NCI-H510A treated with DMSO at 0.1 percent for 48 hours (cell line): ENCODE measurements at regions not wholly inside any gene's neighbourhood (a gene's known extent, or its start where the extent isn't known, plus 50 kb on each side); places are given as distances from the start of the nearest gene placed in this dataset.

Source experiments
- DNase-seq: peaks from one replicate; lab custom pipeline; 2025; lab: John Stamatoyannopoulos, UW

GRCh38 chr12:84676787-84677186 is 235.8 kb downstream of the SLC6A15 start:
- no peak for DNase-seq

GRCh38 chr12:84661786-84662185 is 250.8 kb downstream of the SLC6A15 start:
- no peak for DNase-seq

GRCh38 chr12:84660139-84660538 is 252.5 kb downstream of the SLC6A15 start:
- DNase-seq, result no peak

GRCh38 chr12:84658877-84659276 is 253.7 kb downstream of the SLC6A15 start:
- no peak for DNase-seq

GRCh38 chr12:84656705-84657104 is 255.9 kb downstream of the SLC6A15 start:
- no peak for DNase-seq

- DNase-seq, result no peak
Measured at GRCh38 chr12:84653482-84653881, 259.1 kb downstream of the SLC6A15 start.

GRCh38 chr12:84648425-84648824 is 264.2 kb downstream of the SLC6A15 start:
- DNase-seq, result no peak

GRCh38 chr12:84644908-84645307 is 267.7 kb downstream of the SLC6A15 start:
- peak; percentile 5 for DNase-seq

GRCh38 chr12:84643993-84644392 is 268.6 kb downstream of the SLC6A15 start:
- DNase-seq, result no peak

GRCh38 chr12:84641940-84642545 is 270.6 kb downstream of the SLC6A15 start:
- DNase-seq, result peak; percentile 23

- DNase-seq, result no peak
Measured at GRCh38 chr12:84638811-84639368, 273.7 kb downstream of the SLC6A15 start.

- DNase-seq, result no peak
Measured at GRCh38 chr12:84637926-84638325, 274.7 kb downstream of the SLC6A15 start.

- DNase-seq, result no peak
Measured at GRCh38 chr12:84636801-84637290, 275.8 kb downstream of the SLC6A15 start.

- no peak for DNase-seq
Measured at GRCh38 chr12:84634526-84634925, 278.1 kb downstream of the SLC6A15 start.

GRCh38 chr12:84632556-84632955 is 280.0 kb downstream of the SLC6A15 start:
- no peak for DNase-seq

GRCh38 chr12:84631020-84631419 is 281.6 kb downstream of the SLC6A15 start:
- no peak for DNase-seq

- no peak for DNase-seq
Measured at GRCh38 chr12:84627593-84627992, 285.0 kb downstream of the SLC6A15 start.

GRCh38 chr12:84624601-84625000 is 288.0 kb downstream of the SLC6A15 start:
- DNase-seq, result no peak

GRCh38 chr12:84619053-84619571 is 293.5 kb downstream of the SLC6A15 start:
- no peak for DNase-seq

- no peak for DNase-seq
Measured at GRCh38 chr12:84607170-84607819, 305.3 kb downstream of the SLC6A15 start.

- DNase-seq, result no peak
Measured at GRCh38 chr12:84605983-84606382, 306.6 kb downstream of the SLC6A15 start.

- no peak for DNase-seq
Measured at GRCh38 chr12:84604551-84604950, 308.0 kb downstream of the SLC6A15 start.
